GM08714 (cell line): ENCODE measurements at regions not wholly inside any gene's neighbourhood (a gene's known extent, or its start where the extent isn't known, plus 50 kb on each side); places are given as distances from the start of the nearest gene placed in this dataset.
"Not testable (repeated sequence)": the region's sequence is repeated elsewhere in the genome, so short reads cannot be mapped to it uniquely, and the experiment has no call there.

ENCODE experiments used
- H3K4me3 ChIP-seq: fragments of 200-500 bp; sonication (Bioruptor generic); 2 replicates; pipeline ENCODE4 v1.5.1; 2014; ENCODE audit warnings: mild to moderate bottlenecking, low read length, inconsistent platforms
- ZNF274 ChIP-seq: IDR thresholded peaks from 2 replicates; pipeline ENCODE4 v1.6.1; 2012; ENCODE audit warnings: mild to moderate bottlenecking, low read depth, low read length

DNA sequence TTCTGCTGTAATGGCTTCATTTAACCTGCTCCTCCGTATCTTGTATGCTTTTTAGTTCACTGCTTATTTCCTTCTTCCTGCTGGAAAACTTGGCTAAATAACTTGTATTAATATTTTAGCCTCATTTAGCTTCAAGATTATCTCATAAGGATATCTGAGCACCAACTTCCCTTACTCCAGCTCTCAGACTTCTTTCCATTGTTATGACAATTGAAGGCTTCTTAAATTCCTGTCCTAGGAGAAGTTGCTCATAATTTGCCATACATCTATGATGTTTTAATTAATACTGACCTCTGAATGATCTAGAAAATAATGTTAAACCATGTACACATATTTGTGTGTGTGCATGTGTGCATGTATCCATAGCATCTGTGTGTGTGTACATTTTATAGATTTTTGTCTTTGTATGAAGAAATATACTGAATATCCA is 1524.4 kb upstream of the TPTE start:
- H3K4me3 ChIP-seq = no peak overlapping the region
- TF ChIP-seq ZNF274 = no peak

DNA sequence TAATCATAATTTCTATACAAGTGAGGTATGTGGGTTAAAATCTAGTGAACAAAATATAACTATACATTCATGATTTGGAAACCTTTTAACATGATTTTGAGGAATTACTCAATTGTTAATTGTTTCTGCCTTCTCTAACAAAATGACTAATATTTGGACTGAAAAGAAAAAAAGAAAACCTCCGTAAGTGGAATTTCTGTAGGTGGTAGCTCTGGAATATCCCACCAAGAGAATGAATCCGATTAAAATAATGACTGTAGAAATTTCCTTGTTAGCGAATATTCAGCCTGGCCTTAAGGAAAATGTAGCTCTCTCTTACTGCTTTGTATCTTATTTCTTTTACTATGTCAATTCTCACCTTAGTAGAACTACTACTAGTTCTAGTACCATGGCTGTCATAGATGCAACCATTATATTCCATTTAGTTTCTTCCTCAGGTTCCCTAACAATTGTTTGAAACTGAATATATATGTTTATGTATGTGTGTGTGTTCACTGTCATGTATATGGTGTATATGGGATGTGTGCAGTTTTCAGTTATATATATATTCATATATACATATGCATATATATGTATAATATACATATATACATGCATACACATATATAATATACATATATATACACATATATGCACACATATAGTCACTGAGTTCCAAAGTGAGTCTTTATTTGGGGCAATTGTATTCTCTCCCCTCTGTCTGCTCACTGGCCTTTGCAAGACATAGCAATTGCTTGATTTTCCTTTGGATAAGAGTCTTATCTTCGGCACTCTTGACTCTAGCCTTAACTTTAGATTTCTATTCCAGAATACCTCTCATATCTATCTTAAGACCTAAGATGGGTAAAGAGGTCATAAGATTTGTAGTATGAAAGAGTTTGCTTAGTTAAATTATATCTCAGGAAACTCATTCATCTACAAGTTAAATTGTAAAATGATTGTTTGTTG is 1523.7 kb upstream of the TPTE start:
- H3K4me3 ChIP-seq = not testable (repeated sequence)

DNA sequence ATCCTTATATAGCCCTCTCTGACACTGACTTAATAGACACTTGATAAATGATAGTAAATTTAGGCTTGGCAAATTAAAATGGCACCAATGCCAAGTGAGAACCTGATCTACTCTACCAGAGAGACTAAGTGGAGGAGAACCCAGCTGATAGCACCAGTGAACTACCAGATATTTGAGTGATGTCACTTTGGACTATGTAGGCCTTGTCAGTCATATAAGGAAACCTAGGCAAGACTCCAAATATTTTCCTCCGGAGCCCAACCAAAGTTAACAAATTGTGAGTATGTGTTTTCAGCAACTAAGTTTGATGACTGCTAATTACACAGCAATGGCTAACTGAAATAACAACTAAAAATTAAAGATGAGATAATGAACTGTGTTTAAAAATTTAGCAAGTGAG is 1522.9 kb upstream of the TPTE start:
- not testable (repeated sequence) for H3K4me3 ChIP-seq

- no peak for TF ChIP-seq ZNF274
- H3K4me3 ChIP-seq = no peak overlapping the region; the same call in 1 of the 2 replicates
These were observed 1522.3 kb upstream of the TPTE start for GRCh38 chr21:8998946-8999681.

DNA sequence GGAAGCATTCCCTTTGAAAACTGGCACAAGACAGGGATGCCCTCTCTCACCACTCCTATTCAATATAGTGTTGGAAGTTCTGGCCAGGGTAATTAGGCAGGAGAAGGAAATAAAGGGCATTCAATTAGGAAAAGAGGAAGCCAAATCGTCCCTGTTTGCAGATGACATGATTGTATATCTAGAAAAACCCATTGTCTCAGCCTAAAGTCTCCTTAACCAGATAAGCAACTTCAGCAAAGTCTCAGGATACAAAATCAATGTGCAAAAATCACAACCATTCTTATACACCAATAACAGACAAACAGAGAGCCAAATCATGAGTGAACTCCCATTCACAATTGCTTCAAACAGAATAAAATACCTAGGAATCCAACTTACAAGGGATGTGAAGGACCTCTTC is 1521.3 kb upstream of the TPTE start:
- not testable (repeated sequence) for H3K4me3 ChIP-seq

- H3K4me3 ChIP-seq = not testable (repeated sequence)
These were observed 1520.7 kb upstream of the TPTE start for GRCh38 chr21:9000671-9001070.

- not testable (repeated sequence) for H3K4me3 ChIP-seq
These were observed 1519.3 kb upstream of the TPTE start for GRCh38 chr21:9001890-9002663.

DNA sequence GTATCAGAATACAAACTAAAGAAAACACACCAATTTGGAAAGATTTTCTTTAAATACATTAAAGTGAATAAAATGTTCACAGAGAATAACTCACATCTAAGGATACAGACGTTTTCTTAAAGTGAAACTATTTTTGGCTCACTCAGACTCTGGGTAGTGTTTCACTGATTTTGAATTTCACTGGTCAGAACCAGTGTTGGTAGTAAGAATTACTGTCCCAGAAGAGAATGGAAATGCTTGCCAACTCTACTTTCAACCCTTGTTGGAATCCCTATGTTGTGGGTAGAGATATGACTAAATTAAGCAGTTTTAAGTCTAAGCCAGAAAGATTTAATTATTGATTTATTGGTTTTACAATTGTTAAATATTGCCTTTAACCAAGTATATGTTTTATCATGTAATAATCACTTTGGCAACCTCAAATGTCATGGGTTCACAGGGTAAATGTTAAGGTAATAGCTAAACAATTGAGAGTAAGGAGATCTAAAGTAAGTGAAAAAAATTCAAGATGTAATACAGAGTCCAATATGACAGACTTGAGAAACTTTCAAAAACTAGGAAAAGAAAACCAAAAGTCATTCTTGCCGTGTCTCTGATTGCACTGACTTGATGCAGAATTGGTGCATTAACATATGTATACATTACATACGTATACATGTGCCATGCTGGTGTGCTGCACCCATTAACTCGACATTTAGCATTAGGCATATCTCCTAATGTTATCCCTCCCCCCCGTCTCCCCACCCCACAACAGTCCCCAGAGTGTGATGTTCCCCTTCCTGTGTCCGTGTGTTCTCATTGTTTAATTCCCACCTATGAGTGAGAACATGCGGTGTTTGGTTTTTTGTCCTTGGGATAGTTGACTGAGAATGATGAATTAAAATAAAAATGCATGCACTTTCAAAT is 1517.2 kb upstream of the TPTE start:
- not testable (repeated sequence) for H3K4me3 ChIP-seq

GRCh38 chr21:9004815-9005518 is 1516.4 kb upstream of the TPTE start:
- H3K4me3 ChIP-seq = not testable (repeated sequence)

- H3K4me3 ChIP-seq = not testable (repeated sequence)
These were observed 1515.7 kb upstream of the TPTE start for GRCh38 chr21:9005671-9006070.

DNA sequence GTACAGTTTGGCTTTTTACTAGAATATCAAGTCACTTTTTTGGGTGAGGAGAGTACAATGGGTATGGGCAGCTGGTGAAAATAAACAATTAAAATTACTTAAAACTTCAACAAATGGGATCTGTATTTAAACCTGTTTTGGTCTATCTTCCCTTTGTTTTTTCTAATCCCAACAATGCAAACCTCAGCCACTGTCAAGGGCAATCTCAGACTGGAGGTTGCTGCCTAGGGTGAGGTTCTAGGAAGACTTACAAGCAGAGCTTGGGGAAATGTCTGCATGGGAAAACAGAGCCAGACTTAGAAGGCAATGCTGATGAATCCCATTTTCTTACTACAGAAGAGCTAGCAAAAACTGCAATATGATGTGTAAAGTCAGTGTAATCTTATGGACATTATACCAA is 1515.3 kb upstream of the TPTE start:
- H3K4me3 ChIP-seq = not testable (repeated sequence)

DNA sequence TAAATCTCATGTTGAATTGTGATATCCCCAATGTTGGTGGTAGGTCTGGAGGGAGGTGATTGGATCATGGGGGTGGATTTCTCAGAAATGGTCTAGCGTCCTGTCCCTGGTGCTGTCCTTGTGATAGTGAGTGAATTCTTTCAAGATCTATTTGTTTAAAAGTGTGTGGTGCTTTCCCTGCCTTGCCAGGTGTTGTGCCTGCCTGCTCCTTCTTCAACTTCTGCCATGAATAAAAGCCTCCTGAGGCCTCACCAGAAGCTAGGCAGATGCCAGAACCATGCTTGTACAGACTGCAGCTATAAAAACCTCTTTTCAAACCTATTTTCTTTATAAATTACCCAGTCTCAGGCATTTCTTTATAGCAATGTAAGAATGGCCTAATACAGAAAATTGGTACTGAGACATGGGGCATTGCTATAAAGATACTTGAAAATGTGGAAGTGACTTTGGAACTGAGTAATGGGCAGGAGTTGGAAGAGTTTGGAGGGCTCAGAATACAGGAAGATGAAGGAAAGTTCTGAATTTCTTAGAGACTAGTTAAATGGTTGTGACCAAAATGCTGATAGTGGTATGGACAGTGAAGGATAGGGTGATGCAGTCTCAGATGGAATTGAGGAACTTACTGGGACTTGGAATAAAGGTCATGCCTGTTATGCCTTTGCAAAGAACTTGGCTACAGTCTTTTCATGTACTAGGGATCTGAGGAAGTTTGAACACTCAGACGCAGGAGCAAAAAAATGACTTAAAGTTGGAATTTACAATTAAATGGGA is 1514.6 kb upstream of the TPTE start:
- not testable (repeated sequence) for H3K4me3 ChIP-seq

- TF ChIP-seq ZNF274 = no peak
- H3K4me3 ChIP-seq = no peak overlapping the region
These were observed 1512.7 kb upstream of the TPTE start for GRCh38 chr21:9008636-9009035.

GRCh38 chr21:9009267-9010016 is 1511.9 kb upstream of the TPTE start:
- H3K4me3 ChIP-seq = not testable (repeated sequence)

DNA sequence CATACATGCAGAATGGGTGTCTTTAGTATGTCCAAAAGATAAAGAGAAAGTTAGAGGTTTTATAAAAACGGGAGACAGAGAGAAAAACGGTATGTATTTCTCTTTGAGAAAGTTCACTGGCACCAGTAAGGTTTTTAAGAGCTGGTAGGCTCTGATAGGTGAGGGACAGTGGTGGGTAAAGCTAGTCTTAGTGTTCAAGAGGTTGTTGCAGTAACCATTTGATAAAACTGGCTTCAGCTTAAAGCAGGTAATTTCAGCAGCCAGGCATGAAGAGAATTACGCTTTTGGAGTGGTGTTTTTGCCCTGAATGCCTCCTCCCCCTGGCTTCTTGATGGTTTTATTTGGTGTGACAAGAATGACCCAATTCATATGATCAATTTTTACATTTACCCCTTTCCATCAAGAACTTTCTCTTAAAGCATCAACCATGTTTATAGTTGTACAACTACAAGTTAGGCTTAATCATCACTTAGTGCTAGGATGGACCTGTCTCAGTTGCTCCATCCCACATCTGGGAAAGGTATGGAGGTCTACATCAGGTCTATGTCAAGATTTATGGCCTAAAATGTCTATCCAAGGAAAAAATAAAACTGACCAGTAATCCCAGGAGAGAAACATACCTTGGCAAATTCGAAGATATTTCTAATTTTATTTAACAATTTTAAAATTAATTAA is 1511.1 kb upstream of the TPTE start:
- H3K4me3 ChIP-seq = not testable (repeated sequence)

DNA sequence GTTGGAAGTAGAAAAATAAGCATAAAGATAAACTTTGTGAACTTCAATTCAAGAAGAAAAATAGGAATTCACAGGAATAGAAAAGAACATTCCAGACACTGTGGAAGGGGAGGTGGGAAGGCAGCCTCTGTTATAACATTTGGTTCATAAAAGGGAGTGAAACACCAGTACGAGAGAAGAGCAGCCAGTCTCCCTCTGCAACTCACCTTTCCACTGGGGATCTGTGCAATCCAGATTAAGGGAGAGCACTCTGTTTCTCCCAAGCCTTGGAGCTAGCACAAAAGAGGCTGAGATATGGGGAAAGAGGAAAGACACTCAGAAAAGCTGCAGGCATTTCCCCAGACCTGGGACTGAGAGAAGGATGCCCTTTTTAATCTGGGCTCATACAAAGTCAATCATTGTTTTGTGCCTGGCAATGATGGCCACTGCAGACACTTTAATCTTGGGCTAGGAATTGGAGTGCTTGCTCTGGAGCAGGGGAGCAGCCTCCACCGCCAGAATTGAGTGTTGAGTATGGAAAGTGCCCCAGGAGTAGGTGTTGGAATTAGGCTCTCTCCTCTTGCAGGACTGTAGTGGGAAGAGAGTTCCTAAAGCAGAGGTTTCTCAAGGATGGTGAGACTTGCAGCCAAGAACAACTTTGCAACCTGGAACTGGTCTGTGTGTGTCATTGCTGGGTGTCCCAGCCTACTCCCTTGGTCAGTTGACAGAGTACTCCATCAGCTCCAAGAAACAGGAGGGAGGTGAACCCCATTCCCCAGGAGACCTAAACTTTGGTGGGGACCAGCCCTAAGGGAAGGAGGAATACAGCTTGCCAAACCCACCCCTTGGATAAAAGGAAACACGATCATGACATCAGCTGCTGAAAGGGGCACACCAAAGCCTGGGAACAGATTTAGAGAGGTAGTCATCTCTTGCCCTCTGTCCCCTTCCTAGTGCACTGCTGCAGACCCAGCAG is 1510.2 kb upstream of the TPTE start:
- not testable (repeated sequence) for H3K4me3 ChIP-seq
